GM12875 (cell line): ENCODE measurements at regions not wholly inside any gene's neighbourhood (a gene's known extent, or its start where the extent isn't known, plus 50 kb on each side); places are given as distances from the start of the nearest gene placed in this dataset.

Experiments used
- H3K4me3 ChIP-seq: one replicate; pipeline ENCODE4 v1.5.1; 2011; ENCODE audit warnings: low read depth, low read length, control low read depth
- TF ChIP-seq, protein P1 (sequence below): IDR thresholded peaks from 2 replicates; pipeline ENCODE4 v1.5.1; 2011; ENCODE audit warnings: low read depth, mild to moderate bottlenecking, control low read depth, inconsistent platforms, low read length, moderate library complexity, borderline replicate concordance; ENCODE audit not compliant: insufficient read depth

DNA sequence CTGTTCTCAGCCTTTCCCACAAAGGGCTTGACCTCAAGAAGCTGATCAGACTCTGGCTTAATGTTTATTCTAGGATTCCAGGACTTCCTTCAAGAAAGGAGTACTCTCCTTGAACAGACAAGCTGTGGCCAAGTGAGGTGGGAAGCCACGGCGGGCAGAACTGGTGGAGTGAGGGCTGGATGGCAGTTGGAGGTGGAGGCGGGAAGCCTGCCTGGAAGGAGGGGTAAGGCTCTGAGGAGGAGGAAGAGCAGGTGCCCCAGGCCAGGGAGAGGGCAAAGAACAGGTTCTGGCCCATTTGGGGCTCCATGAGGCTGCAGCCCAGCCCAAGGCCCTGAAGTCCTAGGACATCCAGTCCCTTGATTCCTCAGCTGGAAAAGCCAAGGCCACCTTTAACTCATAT lies 143.9 kb downstream of the CYP26B1 start:
- no peak overlapping the region for H3K4me3 ChIP-seq
- TF ChIP-seq, protein P1, sequence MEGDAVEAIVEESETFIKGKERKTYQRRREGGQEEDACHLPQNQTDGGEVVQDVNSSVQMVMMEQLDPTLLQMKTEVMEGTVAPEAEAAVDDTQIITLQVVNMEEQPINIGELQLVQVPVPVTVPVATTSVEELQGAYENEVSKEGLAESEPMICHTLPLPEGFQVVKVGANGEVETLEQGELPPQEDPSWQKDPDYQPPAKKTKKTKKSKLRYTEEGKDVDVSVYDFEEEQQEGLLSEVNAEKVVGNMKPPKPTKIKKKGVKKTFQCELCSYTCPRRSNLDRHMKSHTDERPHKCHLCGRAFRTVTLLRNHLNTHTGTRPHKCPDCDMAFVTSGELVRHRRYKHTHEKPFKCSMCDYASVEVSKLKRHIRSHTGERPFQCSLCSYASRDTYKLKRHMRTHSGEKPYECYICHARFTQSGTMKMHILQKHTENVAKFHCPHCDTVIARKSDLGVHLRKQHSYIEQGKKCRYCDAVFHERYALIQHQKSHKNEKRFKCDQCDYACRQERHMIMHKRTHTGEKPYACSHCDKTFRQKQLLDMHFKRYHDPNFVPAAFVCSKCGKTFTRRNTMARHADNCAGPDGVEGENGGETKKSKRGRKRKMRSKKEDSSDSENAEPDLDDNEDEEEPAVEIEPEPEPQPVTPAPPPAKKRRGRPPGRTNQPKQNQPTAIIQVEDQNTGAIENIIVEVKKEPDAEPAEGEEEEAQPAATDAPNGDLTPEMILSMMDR: no peak

DNA sequence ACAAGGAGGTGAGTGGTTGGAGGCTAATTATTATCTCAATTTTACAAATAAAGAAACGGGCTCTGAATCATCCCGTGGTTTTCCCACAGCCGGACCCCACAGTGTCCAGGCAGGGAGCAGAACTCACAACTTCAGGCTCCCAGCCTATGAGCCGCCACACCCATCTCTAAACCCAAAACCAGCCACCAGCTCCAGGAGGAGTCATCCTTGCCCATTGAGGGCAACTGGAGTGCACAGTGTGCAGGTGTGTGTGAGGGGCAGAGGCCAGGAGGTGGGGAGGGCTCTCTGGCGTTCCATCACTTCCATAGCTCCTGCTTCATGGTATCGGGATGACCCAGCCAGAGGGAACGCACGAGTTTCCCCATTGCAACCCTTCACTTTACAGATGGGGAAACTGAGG lies 144.5 kb downstream of the CYP26B1 start:
- TF ChIP-seq, protein P1: no peak
- H3K4me3 ChIP-seq: no peak overlapping the region

DNA sequence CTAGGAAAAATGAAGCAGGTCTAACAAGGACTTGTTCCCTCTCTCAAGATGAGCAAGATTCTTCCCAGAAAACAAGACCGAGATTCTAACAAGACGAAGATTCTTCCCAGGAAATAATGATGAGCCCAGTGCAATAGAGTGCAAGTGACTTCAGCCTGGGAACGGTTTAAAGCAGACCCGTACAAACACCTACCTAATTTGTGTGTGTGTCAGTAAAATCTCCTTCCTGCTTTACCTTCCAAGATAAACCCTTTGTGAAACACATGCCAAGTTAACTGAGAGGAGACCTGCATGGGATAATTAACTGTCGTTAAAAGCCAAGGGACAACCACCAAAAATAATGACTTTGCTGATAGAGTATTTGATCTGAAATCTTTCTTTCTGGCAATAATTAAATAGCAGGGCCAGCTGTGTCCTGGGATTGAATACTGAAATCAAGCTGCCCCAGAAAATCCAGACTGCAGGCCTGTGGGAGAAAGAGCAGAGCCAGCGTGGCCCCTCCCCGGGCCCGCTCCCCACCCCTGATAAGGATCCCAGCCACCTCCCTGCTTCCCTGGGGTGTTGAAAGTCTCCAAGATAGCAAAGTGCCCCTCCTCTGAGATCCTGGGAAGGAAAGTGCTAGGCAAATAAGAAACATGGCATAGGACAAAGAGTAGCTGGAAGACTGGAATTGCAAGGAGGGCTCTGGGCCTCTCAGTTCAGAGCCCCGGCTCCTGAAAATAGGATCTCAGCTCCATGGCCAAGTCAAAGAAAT lies 145.5 kb downstream of the CYP26B1 start:
- TF ChIP-seq, protein P1: no peak
- no peak overlapping the region for H3K4me3 ChIP-seq

DNA sequence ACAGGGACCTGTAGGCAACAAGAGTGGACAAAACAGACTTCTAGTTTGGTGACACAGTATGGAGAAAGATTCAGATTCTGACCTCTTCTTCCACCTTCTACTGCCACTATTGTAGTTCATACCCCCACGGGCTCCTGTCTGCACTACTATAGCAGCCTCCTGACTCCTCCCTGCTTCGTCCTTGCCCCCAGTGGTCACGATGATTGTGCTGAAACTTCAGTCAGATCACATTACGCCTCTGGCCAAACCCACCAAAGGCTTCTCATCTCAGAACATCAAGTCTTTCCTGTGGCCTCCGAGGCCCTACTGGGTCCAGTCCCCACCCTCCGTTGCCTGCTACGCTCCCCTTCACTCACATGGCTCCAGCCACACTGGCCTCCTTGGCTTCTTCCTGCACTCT lies 147.6 kb downstream of the CYP26B1 start:
- no peak overlapping the region for H3K4me3 ChIP-seq
- TF ChIP-seq, protein P1: no peak

DNA sequence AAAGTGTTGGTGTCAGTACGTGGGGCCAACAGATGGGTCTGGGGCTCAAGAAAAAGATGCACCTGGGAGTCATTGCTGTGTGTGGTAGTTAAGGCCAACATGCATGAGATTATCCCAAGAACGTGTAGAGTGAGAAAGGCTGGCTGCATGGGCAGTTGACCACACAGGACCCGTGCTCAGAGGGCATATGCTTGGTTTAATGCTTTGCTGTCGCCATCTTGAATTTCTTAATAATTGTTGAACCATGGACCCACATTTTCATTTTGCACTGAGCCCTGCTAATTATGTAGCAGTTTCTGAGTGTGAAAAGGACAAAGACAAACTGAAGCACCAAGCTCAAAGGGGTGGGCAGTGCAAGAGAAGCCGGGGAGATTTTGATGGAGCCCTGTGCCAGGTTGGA lies 148.1 kb downstream of the CYP26B1 start:
- TF ChIP-seq, protein P1: no peak
- H3K4me3 ChIP-seq: no peak overlapping the region

DNA sequence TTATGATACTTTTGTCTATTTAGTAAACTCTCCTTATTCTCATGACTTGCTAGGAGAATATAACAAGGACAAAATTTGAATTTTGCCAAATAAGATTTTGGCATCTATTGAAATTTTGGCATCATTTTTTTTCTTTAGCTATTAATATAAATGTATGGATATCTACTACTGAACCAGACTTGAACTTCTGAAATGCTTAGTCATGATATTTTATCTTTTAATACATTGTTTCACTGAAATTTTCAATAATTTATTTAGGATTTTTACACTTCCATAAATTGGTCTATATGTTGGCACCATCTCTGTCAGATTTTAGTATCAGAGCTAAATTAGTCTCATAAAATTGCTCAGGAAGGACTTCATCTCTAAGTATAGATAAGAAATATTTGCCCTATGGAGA lies 149.8 kb downstream of the CYP26B1 start:
- TF ChIP-seq, protein P1: no peak
- no peak overlapping the region for H3K4me3 ChIP-seq

DNA sequence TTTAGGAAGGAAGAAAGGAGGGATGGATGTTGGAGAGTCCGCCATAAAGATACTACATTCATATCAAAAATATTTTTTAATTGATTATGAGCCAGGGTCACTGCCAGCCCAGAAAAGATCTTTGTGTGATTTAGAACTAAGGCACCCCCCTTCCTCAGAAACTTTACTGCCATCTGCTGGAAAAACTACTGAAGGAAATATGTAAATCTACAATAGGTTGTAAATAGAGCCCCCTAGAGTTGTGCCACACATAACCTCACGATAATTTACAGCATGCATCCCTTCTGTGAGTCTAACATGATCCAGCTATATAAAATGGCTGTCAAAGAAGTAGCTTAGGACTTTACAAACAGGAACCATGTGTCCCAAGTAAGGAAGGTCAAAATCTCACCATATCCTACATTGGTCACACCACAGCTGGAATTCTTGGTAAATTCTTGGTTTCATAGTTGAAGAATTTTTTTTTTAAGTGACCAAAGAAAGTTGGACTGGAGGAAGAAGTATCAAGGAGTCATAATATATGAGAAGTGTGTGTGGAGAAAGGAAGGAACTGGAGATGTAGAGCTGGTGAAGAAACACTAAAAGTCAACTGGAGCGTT lies 152.5 kb downstream of the CYP26B1 start:
- TF ChIP-seq, protein P1: no peak

More for the DNA sequence above, 152.5 kb downstream of the CYP26B1 start:
- H3K4me3 ChIP-seq: no peak overlapping the region
